GM21447 (cell line): ENCODE measurements at regions not wholly inside any gene's neighbourhood (a gene's known extent, or its start where the extent isn't known, plus 50 kb on each side); places are given as distances from the start of the nearest gene placed in this dataset.

Experiments used
- ATAC-seq: cut with Tn5 transposase; IDR thresholded peaks from one replicate; pipeline ENCODE4 v1.9.1; 2021; ENCODE audit not compliant: unreplicated experiment

DNA sequence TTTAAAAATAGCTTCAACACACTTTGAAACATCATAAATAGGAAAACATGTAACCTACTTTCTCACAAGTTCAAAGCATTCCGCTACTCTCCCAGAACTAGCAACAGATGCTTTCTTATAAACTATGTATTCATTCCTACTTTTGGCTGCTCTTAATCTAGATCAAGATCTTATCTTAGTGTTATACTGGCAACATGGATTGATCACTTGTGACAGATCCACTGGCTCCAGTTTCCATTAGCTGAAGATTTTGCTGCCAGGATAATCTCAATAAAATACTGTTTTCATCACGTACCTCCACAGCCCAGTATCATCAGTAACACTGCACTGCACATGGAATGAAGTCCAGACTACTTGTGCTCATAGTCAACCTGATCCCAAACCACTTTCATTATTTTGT is 491.7 kb upstream of the AGTR1 start:
- no peak for ATAC-seq

GRCh38 chr3:148206446-148206845 is 491.3 kb upstream of the AGTR1 start:
- no peak for ATAC-seq

DNA sequence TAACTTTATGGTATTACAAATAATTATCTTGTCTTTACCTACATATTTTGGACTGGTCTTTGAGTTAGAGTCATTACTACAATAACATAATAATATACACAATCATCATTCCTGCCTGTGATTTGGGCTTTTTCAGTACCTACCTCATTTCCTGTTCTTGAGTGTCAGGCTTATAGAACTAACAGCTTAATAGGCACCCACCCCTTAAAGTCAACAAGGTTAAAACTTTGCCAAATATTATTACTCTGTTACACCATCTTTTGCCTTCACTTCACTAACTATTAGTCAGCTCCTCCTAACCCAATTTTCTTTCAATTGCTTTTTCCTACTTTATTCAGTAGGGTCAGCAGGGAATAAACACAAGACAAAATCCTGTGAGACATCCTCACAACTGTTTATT is 488.7 kb upstream of the AGTR1 start:
- ATAC-seq, result no peak

DNA sequence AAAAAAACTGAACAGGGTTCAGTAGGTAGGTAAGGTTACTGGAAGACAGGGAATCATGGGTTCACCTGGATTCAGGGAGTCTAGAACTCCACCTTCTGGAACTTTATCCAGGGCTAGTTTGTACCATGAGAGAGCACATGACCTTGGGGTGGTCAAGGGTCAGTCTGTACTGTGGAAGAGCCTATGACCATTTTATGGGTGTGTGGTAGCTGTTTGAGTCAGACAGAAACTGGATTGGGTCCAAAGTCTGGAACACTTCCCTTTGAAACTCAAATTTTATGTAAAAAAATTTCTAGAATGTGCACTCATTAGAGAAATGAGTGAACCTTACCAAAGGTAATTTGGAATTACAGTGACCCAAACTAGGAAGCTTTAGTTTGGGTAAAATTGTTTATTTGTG is 486.0 kb upstream of the AGTR1 start:
- ATAC-seq, result no peak

GRCh38 chr3:148214705-148215104 is 483.0 kb upstream of the AGTR1 start:
- ATAC-seq, result no peak

GRCh38 chr3:148217317-148217716 is 480.4 kb upstream of the AGTR1 start:
- no peak for ATAC-seq

DNA sequence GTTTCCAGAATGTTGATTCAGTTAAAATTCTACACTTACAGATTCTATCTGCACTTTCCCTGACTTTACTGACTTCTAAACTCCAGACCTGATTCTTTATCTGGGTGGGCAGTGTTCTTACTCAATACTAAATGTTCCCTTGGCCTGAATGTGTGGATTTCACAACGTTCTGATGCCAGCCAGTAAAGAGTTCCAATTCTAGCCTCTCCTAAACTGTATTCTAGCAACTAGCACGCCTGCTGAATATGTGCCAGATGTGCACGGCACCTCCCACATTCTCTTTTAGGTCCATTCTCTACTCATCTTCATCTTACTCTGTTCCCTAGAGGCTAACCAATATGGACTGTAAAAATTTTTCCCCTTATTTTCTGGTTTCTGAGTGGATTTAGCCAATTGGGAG is 479.5 kb upstream of the AGTR1 start:
- no peak for ATAC-seq

DNA sequence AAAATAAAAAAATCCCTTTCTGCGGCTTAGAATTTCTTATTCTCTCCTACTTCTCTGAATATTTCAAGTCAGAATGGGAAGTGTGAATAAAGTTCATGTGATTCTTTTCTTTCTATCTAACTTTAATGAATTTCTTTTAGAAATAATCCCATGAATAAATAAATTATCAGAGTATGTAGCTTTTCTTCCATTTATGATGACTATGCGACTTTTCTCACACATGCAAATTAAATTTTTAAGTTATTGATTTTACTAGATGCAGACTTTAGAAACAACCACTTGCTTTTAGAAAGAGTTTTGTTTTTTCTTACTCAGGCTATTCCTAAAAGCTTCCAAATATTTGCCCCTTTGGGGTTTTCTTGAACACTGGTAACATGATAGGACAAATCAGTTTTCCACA is 477.7 kb upstream of the AGTR1 start:
- ATAC-seq, result no peak

DNA sequence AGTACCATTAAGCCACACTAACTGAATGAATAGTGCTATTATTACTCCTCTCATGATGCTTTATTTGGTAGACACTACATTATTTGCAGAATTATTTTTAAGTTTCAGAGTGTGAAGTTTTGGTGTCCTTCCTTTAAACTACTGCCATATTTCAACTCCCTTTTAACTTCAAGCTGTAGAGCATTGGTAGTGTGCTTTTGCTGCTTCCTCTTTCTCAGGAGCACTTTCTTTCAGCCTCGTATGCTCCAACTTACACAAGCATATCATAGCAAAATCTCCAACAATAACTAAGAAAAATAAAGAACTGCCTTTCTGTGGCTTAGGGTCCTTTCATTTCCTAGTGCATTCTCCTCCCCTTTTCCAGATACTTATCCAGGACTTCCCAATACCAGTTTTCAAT is 476.4 kb upstream of the AGTR1 start:
- ATAC-seq, result no peak

DNA sequence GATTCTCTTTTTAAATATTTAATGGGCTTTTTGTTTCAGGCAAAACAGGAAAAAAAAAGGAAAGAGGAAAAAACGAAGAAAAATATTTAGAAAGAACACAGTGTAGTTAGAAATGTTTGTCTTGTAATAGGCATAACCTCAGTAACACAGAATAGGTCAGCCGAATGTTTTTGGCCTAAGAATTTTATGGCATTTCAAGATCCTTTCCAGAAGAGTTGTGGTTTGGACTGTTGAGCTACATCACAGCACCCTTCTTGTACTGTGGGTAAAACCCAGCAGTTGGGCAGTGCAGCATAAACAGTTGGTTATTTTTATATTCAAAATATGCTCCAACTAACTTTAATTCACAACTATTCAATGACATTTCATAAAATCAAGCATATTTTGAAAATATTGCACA is 474.4 kb upstream of the AGTR1 start:
- ATAC-seq, result no peak

- no peak for ATAC-seq
Measured at GRCh38 chr3:148226246-148226645, 471.5 kb upstream of the AGTR1 start.

- ATAC-seq, result no peak
Measured at GRCh38 chr3:148227534-148227933, 470.2 kb upstream of the AGTR1 start.

DNA sequence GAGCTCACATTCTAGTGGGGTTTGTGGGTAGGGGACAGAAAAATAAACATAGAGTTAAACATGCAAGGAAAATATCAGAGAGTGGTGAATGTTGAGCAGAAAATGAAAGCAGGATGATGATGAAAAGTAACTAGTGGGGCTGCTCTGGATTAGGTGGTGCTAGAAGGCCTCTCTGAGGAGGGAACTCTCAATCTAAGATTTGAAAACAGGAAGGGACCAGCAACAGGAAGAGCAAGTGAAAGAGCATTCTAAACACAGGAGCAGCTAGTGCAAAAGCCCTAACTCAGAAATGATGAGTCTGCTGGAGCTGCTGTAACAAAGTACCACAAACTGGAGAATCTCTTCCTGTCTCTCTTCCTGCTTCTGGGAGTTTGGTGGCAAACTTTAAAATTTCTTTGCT is 468.6 kb upstream of the AGTR1 start:
- peak; percentile 73 for ATAC-seq

- ATAC-seq, result no peak
Measured at GRCh38 chr3:148230473-148230872, 467.2 kb upstream of the AGTR1 start.

DNA sequence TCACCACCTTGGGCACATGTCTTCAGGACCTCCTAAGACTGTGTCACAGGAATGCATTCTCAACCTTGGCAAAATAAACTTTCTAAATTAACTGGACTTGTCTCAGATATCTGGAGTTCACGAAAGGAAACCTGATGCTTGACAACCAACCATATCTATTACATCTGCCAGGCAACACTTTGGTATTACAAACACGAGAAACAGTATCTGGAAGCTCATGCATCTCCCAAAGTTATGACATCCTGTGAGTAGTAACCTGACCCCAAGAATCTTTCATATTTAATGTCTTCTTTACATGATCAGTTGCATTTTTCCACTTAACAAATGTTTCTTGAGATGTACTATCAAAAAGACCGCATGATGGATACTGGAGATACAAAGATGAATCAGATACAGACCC is 465.3 kb upstream of the AGTR1 start:
- ATAC-seq, result no peak

- no peak for ATAC-seq
Measured at GRCh38 chr3:148233403-148233802, 464.3 kb upstream of the AGTR1 start.

GRCh38 chr3:148234536-148234935 is 463.2 kb upstream of the AGTR1 start:
- no peak for ATAC-seq

DNA sequence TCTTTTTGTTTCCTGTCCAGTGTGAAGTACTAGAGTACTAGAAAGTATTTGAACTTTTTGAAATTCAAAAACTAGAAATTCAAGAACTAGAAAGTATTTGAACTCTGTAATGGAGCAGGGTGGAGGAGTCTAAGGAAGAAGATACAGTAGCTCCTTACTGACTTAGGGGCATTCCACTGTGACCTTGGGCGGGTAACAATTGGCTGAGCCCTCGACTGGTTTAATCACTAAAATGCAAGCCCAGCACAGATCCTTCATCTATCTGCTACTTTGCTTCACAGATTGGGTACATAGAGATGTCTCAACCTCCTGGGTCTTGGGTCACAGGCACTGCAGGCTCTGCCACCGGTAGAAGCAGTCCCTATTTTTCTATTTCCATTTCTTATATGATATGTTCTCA is 462.1 kb upstream of the AGTR1 start:
- ATAC-seq, result no peak

- ATAC-seq, result no peak
Measured at GRCh38 chr3:148238421-148238821, 459.3 kb upstream of the AGTR1 start.

DNA sequence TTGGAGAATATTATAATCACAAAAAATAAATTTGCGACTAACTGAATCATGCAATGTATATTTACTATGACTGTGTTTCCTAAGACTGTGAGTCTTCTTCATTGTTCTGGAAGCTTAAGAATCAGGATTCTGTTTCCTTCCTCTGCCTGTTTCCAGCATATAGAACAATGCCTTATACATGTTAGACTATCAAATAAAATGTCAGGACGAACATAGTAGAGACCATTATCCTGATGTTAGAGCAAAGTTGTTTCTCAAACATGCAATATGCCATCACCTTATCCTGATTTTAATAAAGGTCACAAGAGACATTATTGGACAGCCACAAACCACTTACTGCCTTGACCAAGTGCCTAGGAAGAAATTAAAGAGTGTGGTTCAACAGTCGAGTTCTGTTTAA is 457.4 kb upstream of the AGTR1 start:
- no peak for ATAC-seq

DNA sequence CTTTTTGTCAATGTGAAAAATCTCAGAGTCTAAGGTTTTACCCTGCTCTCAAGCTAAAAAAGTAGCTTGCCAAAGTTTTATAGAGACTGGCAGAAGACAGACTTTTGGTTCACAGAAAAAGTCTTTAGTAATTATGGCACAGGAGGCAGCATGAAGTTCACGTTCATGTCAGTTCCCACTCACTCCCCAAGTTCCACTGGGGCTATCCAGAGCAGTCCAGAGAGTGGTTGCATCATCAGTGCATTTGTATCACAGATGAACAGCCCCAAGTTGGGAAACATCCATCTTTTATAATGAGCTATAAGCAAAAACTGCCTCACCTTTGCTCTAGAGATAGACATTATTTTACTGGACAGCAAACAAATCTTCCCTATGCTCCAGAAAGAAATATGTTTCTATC is 454.1 kb upstream of the AGTR1 start:
- ATAC-seq, result no peak

- no peak for ATAC-seq
Measured at GRCh38 chr3:148246291-148246923, 451.3 kb upstream of the AGTR1 start.

DNA sequence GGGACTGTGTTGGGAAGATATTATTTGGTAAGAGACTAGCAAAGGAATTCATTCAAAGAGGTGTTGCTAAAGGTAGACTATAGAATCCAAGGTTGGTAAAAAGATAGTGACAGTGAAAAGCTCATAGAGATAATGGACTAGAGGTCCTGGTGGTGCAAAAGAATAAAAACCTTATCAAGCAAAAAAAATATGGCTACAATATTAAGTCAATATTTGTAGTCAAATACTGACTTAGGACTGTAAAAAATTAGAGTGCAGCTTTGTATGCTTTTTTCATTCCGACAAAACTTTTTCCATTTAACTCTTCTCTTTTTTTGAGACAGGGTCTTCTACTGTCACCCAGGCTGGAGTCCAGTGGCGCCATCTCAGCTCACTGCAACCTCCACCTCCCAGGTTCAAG is 444.0 kb upstream of the AGTR1 start:
- no peak for ATAC-seq

DNA sequence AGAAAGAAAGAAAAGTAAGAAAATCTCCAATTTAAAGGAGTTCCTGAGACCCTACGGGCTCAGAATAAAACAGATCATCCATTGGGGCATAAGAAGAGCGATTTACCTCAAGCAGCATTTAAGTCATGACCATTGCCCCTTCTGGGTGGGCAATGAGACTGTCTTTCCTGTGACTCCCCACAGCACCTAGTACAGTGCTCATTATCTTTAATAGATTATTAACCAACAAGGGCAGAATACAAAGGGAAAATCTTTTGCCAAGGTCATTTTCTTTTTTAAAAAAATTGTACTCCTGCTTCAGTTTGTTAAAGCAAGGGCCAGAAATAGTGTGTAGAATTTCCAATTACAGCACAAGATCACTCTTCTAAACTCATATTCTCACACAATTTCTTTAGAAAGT is 443.3 kb upstream of the AGTR1 start:
- no peak for ATAC-seq
